ENCODE measurements at regions not wholly inside any gene's neighbourhood (a gene's known extent, or its start where the extent isn't known, plus 50 kb on each side); places are given as distances from the start of the nearest gene placed in this dataset.

GRCh38 chr1:104380003-104380402 is 630.3 kb downstream of the AMY1C start:
- TF ChIP-seq CTCF (IDR thresholded peaks at IDR 0.05) (no peak), POLR2AphosphoS5 (IDR thresholded peaks at IDR 0.05) (no peak)
